ENCODE measurements at regions not wholly inside any gene's neighbourhood (a gene's known extent, or its start where the extent isn't known, plus 50 kb on each side); places are given as distances from the start of the nearest gene placed in this dataset.

DNA sequence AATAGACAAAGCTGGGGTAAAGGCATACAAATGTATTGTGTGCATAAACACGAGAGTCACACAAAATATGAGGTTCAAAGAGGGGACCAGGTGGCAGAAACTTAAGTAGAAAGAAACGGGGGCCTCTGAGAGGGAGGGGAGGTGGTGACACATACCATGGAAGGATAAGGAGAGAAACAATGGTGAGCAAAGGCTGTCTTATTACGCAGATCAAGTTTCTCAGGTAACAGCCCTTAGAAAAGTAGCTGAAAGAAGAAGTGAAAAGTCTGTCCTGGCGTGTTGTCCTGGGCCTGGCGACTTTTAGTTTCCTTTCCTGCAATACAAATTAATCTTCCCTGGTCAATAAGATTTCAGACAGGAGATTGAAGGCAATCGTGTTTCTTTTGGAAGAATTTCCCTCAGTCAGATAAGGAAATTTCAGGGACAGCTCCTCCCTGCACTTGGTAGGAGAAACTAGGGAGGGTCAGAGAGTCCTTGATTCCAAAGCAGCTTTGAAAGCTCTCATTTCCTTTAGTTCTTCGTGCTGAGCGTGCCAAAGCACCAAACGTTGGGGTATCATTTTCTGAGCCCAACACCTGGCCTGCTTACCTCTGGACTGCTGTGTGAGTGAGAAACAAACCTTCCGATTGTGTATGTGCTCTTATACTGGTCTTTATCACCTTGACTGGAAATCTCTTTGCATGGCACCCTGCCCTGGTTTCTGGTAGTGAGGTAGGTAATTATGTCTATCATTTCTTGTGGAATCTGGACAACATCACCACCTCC, 676.7 kb upstream of the LCORL start:
- H3K27me3 ChIP-seq: no peaks in the 10 kb centered on the region
- TF ChIP-seq, protein P1, sequence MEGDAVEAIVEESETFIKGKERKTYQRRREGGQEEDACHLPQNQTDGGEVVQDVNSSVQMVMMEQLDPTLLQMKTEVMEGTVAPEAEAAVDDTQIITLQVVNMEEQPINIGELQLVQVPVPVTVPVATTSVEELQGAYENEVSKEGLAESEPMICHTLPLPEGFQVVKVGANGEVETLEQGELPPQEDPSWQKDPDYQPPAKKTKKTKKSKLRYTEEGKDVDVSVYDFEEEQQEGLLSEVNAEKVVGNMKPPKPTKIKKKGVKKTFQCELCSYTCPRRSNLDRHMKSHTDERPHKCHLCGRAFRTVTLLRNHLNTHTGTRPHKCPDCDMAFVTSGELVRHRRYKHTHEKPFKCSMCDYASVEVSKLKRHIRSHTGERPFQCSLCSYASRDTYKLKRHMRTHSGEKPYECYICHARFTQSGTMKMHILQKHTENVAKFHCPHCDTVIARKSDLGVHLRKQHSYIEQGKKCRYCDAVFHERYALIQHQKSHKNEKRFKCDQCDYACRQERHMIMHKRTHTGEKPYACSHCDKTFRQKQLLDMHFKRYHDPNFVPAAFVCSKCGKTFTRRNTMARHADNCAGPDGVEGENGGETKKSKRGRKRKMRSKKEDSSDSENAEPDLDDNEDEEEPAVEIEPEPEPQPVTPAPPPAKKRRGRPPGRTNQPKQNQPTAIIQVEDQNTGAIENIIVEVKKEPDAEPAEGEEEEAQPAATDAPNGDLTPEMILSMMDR (IDR thresholded peaks at IDR 0.05 in 4 of 5, conservative IDR thresholded peaks at IDR 0.05 in 1 of 5): no peak
- no peak for TF ChIP-seq POLR2A (IDR thresholded peaks at IDR 0.05)
- in situ Hi-C loops (cut with MboI; ENCODE audit: low sequenced_read_pairs in 4 of 4): loop anchor here in 1 of 4 donors (25.0 kb wide), 1 partner anchor 1989 kb away; no protein-coding TSS in a partner anchor
- H3K4me1 ChIP-seq: no peaks in the 10 kb centered on the region
- H3K36me3 ChIP-seq: no peaks in the 10 kb centered on the region
- H3K9me3 ChIP-seq: no peaks in the 10 kb centered on the region
- no peak for ATAC-seq
- H3K4me3 ChIP-seq: no peak overlapping the region
- H3K27ac ChIP-seq: no peak overlapping the region
- intact Hi-C loops (cut with DNase I; ENCODE audit: low total_unique reads): no loop called here
- no peak for DNase-seq

GRCh38 chr4:18695733-18696527, 674.4 kb upstream of the LCORL start:
- no peak for DNase-seq
- H3K4me3 ChIP-seq: no peak overlapping the region
- H3K36me3 ChIP-seq: no peaks in the 10 kb centered on the region
- in situ Hi-C loops (cut with MboI; ENCODE audit: low sequenced_read_pairs in 4 of 4): loop anchor here in 1 of 4 donors (25.0 kb wide), 1 partner anchor 1991 kb away; no protein-coding TSS in a partner anchor
- H3K27me3 ChIP-seq: no peaks in the 10 kb centered on the region
- H3K4me1 ChIP-seq: no peaks in the 10 kb centered on the region
- H3K9me3 ChIP-seq: no peaks in the 10 kb centered on the region
- no peak for TF ChIP-seq POLR2A (IDR thresholded peaks at IDR 0.05)
- TF ChIP-seq, protein P1 (IDR thresholded peaks at IDR 0.05 in 4 of 5, conservative IDR thresholded peaks at IDR 0.05 in 1 of 5): no peak
- ATAC-seq: no peak
- intact Hi-C loops (cut with DNase I; ENCODE audit: low total_unique reads): no loop called here
- no peak overlapping the region for H3K27ac ChIP-seq

- H3K4me3 ChIP-seq: no peak overlapping the region
- no peaks in the 10 kb centered on the region for H3K27me3 ChIP-seq
- TF ChIP-seq, protein P1 (IDR thresholded peaks at IDR 0.05 in 4 of 5, conservative IDR thresholded peaks at IDR 0.05 in 1 of 5): no peak
- no peak for TF ChIP-seq POLR2A (IDR thresholded peaks at IDR 0.05)
- ATAC-seq (no peak), DNase-seq (no peak)
- in situ Hi-C loops (cut with MboI; ENCODE audit: low sequenced_read_pairs in 4 of 4) (loop anchor here in 1 of 4 donors (25.0 kb wide), 1 partner anchor 1996 kb away; no protein-coding TSS in a partner anchor), intact Hi-C loops (cut with DNase I; ENCODE audit: low total_unique reads) (no loop called here)
- no peaks in the 10 kb centered on the region for H3K36me3 ChIP-seq
- H3K27ac ChIP-seq: no peak overlapping the region
- no peaks in the 10 kb centered on the region for H3K4me1 ChIP-seq
- H3K9me3 ChIP-seq: no peaks in the 10 kb centered on the region
Measured at GRCh38 chr4:18691431-18692200, 670.1 kb upstream of the LCORL start.

DNA sequence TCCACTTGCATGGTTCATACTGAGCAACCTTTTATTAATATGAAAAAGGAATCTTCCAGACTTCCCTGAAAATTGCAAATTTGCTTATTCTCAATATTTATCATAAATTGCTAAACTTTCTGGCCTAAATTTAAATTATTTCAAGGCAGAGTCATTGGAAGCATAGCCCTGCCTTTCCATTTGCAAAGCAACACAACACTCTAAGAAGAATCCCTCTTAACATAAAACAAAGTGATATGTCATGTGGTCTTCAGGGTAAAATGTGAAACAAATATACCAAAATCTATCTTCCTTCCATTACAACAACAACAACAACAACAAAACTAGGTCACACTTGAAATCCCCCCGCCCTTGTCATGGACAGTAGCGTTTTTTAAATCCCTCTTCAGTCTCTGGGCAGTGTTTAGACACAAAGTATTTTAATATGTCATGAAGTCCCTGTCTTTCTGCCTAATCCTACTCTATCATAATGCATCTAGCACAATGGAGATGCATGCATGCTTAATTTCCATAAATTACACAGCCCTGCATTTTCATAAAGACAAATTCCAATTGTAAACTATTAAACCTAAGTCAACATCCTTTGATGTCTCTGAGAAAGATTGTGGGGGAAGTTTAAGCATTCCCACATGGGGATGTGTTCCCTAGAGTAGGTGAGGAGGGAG, 668.9 kb upstream of the LCORL start:
- no peak overlapping the region for H3K4me3 ChIP-seq
- ATAC-seq (no peak), DNase-seq (no peak)
- no peaks in the 10 kb centered on the region for H3K4me1 ChIP-seq
- in situ Hi-C loops (cut with MboI; ENCODE audit: low sequenced_read_pairs in 4 of 4) (loop anchor here in 1 of 4 donors (25.0 kb wide), 1 partner anchor 1997 kb away; no protein-coding TSS in a partner anchor), intact Hi-C loops (cut with DNase I; ENCODE audit: low total_unique reads) (no loop called here)
- no peak overlapping the region for H3K27ac ChIP-seq
- no peaks in the 10 kb centered on the region for H3K9me3 ChIP-seq
- no peaks in the 10 kb centered on the region for H3K27me3 ChIP-seq
- TF ChIP-seq, protein P1 (IDR thresholded peaks at IDR 0.05 in 4 of 5, conservative IDR thresholded peaks at IDR 0.05 in 1 of 5): no peak
- TF ChIP-seq POLR2A (IDR thresholded peaks at IDR 0.05): no peak
- H3K36me3 ChIP-seq: no peaks in the 10 kb centered on the region

All from gastrocnemius medialis (tissue), 4 donors.